ENCODE measurements at regions not wholly inside any gene's neighbourhood (a gene's known extent, or its start where the extent isn't known, plus 50 kb on each side); places are given as distances from the start of the nearest gene placed in this dataset.

DNA sequence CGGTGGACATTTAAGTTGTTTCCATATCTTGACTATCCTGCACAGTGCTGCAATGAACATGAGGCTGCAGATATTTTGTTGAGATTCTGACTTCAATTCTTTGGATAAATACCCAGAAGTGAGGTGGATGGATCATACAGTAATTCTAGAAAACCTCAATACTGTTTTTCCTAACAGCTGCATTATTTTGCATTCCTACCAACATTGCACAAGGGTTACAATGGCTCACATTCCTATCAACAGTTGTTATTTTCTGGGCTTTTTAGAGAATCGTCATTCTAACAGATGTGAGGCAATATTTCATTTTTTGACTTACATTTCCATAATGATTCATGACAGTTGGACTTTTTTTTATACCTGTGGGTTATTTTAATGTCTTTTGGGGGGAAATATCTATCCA lies 716.9 kb upstream of the ANO3 start:
- TF ChIP-seq EZH2 (IDR thresholded peaks at IDR 0.05; ENCODE audit: borderline replicate concordance, low read depth, low read length, poor library complexity, severe bottlenecking), result no peak
- TF ChIP-seq, protein P1, sequence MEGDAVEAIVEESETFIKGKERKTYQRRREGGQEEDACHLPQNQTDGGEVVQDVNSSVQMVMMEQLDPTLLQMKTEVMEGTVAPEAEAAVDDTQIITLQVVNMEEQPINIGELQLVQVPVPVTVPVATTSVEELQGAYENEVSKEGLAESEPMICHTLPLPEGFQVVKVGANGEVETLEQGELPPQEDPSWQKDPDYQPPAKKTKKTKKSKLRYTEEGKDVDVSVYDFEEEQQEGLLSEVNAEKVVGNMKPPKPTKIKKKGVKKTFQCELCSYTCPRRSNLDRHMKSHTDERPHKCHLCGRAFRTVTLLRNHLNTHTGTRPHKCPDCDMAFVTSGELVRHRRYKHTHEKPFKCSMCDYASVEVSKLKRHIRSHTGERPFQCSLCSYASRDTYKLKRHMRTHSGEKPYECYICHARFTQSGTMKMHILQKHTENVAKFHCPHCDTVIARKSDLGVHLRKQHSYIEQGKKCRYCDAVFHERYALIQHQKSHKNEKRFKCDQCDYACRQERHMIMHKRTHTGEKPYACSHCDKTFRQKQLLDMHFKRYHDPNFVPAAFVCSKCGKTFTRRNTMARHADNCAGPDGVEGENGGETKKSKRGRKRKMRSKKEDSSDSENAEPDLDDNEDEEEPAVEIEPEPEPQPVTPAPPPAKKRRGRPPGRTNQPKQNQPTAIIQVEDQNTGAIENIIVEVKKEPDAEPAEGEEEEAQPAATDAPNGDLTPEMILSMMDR (conservative IDR thresholded peaks at IDR 0.05; ENCODE audit: low read depth, low read length), result no peak
